Activated CD4-positive, alpha-beta T cell treated with anti-CD3 and anti-CD28 coated beads, Interleukin-10, Interleukin-2, amounts not matched to agents 100 ng/mL and 50 ng/mL, durations not matched to agents 16 hours and 8 hours (primary cell): ENCODE measurements at regions not wholly inside any gene's neighbourhood (a gene's known extent, or its start where the extent isn't known, plus 50 kb on each side); places are given as distances from the start of the nearest gene placed in this dataset.
"Not testable (repeated sequence)": the region's sequence is repeated elsewhere in the genome, so short reads cannot be mapped to it uniquely, and the experiment has no call there.

Experiments
- DNase-seq: peaks from one replicate; pipeline ENCODE4 v3.0.0-alpha.2; 2020

DNA sequence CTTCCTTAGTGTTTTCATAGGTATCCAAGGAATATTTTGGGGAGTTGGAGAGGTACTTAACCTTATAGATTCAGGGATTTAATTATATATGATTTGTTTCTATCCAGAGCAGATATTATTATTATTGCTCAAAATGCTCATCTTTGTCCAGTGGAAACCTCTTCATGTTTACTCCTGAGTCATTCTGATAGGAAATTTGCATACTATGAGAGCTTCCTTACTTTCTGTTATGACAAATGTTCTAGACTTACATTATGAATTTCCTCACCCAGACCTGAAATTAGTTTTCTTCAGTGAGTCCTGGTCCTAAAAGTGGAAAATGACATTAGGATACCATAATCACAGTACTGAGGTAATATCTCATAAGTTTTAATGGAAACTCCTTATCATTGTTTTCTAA is 57.5 kb upstream of the PLPPR5 start:
- DNase-seq, result no peak

GRCh38 chr1:99069146-99069545 is 64.5 kb upstream of the PLPPR5 start:
- DNase-seq, result no peak

- not testable (repeated sequence) for DNase-seq
Observed at GRCh38 chr1:99078529-99078928, 73.9 kb upstream of the PLPPR5 start.

DNA sequence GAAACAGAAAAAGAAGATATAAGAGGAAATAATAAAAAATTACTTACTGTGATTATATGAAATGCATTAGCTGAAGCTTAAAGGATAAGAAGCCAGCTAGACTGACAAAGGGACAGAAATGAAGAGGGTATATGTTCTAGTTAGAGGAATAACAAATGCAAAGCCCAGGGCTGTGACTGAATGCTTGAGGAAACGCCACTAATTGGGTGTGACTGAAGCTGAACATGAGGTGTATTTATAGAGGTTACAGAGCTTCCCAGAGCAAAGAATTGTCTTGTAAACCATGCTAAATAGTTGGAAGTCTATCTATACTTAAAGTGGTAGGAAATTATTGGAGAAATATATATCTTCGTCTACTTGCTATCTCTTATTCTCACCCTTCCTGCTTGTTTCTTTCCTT is 77.7 kb upstream of the PLPPR5 start:
- DNase-seq, result no peak

DNA sequence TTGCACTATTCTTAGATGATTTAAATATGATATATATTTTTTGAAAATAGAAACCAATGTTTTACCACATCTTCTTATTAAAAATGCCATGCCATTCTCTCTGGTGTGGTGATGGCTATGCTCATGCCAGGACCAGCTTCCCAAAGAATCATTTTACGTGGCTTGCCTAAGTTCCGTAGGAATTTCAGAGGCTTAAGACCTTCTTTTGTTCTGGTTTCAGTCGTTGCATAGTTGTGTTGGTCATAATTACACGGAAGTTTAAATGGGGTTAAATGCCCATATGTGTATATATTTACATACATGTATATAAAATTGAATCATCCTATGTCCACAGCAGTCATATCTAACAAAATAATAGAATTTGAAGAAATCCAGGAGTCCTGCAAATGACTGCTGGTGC is 78.7 kb upstream of the PLPPR5 start:
- no peak for DNase-seq

DNA sequence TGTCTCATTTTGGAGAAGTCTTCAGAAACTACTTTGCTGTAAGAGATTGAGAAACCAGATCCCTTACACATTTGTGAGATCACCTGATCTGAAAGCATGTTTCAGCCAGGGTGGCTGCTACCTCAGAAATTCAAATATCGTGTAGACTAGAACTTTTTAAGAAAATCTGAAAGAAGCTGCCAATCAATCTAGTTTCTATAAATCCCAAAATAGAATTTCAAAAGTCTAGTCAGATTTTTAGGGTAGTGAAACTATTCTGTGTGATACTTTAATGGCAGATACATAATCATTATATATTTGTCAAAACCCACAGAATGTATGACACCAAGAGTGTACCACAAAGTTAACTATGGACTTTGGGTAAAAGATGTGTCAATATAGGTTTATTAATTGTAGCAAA is 79.9 kb upstream of the PLPPR5 start:
- no peak for DNase-seq

DNA sequence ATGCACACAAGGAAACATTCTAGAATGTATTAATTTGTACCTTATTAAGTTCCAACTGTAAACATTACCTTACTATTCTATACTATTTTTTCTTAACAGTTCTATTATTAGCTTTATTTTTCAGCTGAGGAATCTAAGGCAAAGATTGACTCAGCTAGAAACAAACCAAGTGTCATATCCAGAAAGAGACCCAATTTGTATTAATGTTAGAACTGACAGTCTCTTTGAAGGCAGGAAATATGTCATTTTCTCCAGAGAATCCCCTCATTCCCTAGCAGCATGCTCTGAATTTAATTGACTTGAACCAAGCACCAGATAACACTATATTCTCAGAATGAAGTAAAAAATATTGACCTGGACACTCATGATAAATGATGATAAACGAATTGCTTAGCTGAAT is 81.4 kb upstream of the PLPPR5 start:
- DNase-seq, result no peak

DNA sequence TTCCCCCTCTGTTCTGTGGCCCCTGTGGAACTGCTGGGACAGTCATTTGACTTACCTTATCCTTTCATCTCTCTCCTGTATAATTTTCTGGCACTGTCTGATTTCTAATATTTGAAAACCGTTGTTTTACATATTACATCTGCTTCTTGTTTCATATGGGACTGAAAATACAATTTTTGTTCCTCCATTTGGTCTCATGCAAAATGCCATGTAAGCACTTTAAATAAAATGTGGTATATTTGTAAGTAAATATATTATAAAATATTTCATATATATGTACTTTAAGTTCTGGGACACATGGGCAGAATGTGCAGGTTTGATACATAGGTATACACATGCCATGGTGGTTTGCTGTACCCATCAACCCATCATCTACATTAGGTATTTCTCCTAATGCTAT is 93.9 kb upstream of the PLPPR5 start:
- no peak for DNase-seq

GRCh38 chr1:99106274-99106673 is 101.6 kb upstream of the PLPPR5 start:
- no peak for DNase-seq

- no peak for DNase-seq
Observed at GRCh38 chr1:99107680-99108079, 103.0 kb upstream of the PLPPR5 start.

DNA sequence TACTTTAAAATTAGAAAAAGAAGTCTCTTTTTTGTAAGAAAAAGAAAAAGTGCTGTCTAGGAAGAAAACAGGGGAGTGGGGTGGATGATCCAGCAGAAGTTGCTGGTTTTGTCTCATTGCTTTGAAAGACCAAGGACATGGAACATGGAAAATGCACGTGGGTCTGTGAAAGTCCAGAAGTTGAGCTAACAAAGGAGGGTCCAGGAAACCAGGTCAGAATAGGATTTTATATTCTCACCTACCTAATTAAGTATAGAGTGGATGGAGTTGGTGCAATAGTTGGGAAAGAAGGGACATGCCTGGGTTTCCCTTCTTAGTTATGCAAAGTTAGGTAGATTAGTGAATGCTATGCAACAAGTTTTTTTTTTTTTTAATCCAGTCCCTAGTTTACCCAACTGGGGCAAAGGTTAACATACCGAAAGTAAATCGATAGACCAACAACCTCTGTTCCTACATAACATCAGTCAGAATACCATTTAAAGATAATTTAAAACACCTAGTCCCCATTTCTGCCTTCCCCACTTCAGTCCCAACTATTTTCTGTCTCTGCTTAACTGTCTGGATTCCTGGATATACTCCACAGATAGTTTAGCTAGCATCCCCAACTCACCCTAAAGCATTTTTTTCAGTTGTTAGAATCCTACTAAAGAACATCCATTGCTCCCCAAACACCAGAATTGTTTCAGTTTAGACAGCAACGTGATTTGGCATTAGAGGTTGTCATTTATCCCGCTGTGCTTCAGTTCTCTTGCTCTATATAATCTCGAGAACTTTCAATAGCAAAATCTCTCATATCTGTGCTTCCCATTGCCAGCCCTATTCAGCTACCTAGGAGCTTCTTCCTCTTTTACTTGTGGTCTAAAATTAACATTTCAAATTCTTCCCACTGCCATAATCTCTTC is 105.7 kb upstream of the PLPPR5 start:
- no peak for DNase-seq

GRCh38 chr1:99115231-99115630 is 110.6 kb upstream of the PLPPR5 start:
- no peak for DNase-seq

- DNase-seq, result no peak
Observed at GRCh38 chr1:99119188-99119587, 114.5 kb upstream of the PLPPR5 start.

GRCh38 chr1:99122039-99122438 is 117.4 kb upstream of the PLPPR5 start:
- DNase-seq, result no peak

DNA sequence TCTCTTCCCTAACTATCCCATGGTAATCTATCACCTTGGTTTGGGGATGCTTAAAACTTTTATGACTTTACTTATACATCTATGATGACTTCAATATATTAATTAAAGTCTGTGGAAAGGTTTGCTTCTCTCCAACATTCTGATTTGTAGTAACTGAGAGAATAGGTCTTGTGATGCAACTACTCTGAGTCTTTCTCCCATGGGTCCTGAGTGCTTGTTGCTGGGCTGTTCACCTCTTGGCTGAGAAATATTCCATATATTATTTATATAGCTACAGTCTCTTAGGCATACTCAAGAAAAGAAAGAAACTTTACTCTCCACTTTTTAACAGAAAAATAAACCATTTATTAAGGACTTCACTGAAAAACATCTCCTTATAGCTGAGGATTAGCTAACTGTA is 119.3 kb upstream of the PLPPR5 start:
- no peak for DNase-seq

- no peak for DNase-seq
Observed at GRCh38 chr1:99131546-99131945, 126.9 kb upstream of the PLPPR5 start.

- no peak for DNase-seq
Observed at GRCh38 chr1:99133756-99134500, 129.3 kb upstream of the PLPPR5 start.

DNA sequence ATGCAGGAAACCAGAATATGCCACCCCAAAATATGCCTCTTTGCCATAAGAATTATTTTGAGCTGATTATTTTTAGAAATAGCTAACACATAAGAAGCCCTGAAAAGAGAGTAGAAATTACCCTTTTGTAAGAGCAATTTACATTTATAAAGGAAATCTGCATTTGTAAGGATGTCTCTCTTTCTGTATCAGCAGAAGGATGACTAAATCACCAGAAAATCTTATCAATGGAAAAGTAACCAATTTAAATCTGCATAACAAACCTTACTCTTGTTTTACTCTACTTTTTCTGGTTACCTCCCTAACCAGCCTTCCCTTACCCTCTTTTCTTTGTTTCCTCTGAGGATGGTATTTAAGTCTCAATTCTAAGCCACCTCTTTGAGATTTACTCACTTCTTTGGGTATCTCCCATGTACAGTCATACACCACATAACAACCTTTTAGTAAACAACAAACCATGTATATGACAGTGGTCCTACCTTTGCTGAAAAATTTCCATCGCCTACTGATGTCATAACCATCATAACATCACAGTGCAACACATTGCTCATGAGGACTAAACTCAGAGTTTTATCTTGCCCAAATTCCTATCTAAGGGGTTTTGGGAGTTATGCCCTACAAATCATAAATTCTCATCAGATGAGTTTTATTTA is 126.6 kb upstream of the PLPPR4 start:
- no peak for DNase-seq

DNA sequence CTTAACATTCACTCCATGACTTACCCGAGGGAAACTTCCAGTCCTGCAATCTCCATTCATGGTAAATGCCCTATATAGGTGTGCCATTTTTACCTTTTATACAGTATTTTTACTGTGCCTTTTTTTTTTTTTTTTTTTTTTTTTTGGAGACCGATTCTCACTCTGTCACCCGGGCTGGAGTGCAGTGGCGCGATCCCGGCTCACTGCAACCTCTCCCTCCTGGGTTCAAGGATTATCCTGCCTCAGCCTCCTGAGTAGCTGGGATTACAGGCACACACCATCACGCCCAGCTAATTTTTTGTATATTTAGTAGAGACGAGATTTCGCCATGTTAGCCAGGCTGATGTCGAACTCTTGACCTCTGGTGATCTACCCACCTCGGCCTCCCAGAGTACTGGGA is 124.4 kb upstream of the PLPPR4 start:
- no peak for DNase-seq

- no peak for DNase-seq
Observed at GRCh38 chr1:99146129-99146848, 118.0 kb upstream of the PLPPR4 start.

DNA sequence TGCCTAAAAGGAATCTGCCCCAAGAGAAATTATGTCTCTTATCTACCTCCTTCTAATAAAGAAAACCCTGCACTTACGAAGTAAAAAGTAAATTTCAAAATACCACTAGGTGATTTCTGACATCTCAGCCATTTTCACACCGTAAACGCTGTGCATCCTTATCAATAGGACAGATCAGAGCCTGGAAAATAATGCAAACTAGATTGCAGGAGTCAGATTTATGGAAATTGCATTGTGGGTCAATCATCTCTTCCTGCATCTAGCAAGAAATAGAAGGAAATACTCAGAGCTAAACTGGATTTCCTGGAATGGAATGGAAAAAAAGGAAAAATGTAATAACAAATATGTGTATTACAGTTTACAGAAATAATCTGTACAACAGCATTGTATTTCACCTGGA is 114.3 kb upstream of the PLPPR4 start:
- no peak for DNase-seq

GRCh38 chr1:99152132-99152531 is 112.2 kb upstream of the PLPPR4 start:
- DNase-seq, result no peak

- DNase-seq, result no peak
Observed at GRCh38 chr1:99163671-99164070, 100.6 kb upstream of the PLPPR4 start.
